Heart right ventricle (tissue), 16 donors: ENCODE measurements at regions not wholly inside any gene's neighbourhood (a gene's known extent, or its start where the extent isn't known, plus 50 kb on each side); places are given as distances from the start of the nearest gene placed in this dataset.

Source experiments
- ATAC-seq, 8 donors: fragments of 200-7000 bp; cut with Tn5 transposase; one replicate each; pipeline ENCODE4 v1.9.1; 2020; ENCODE audit warnings: mild to moderate bottlenecking in 8 of 8, moderate library complexity in 8 of 8, moderate number of reproducible peaks in 1 of 8
- DNase-seq, 2 donors: peaks; one replicate each; pipeline ENCODE4 v3.0.0-alpha.2; 2020
- H3K27ac ChIP-seq, 10 donors: fragments of 200-600 bp; sonication (generic) in 2 of 10; one replicate each; pipeline versions ENCODE4 v1.5.0 to v1.8.0; 2020 to 2022; ENCODE audit warnings: mild to moderate bottlenecking in 3 of 10
- H3K27me3 ChIP-seq, 7 donors: fragments of 200-600 bp; one replicate each; pipeline ENCODE4 v1.8.0; 2021 to 2022; ENCODE audit warnings: mild to moderate bottlenecking in 2 of 7
- H3K36me3 ChIP-seq, 9 donors: fragments of 200-600 bp; sonication (generic) in 1 of 9; one replicate each; pipeline versions ENCODE4 v1.5.0 to v1.8.0; 2020 to 2022; ENCODE audit warnings: mild to moderate bottlenecking in 2 of 9
- H3K4me1 ChIP-seq, 9 donors: fragments of 200-600 bp; sonication (generic) in 1 of 9; one replicate each; pipeline versions ENCODE4 v1.5.0 to v1.8.0; 2020 to 2022; ENCODE audit warnings: mild to moderate bottlenecking in 4 of 9
- H3K4me3 ChIP-seq, 10 donors: fragments of 200-600 bp; sonication (generic) in 2 of 10; one replicate each; pipeline versions ENCODE4 v1.5.0 to v1.8.0; 2020 to 2022; ENCODE audit warnings: mild to moderate bottlenecking in 7 of 10, moderate library complexity in 2 of 10
- H3K9me3 ChIP-seq, 11 donors: fragments of 200-600 bp in 10 of 11; sonication (generic) in 2 of 11; one replicate each; pipeline versions ENCODE4 v1.5.0 to v1.8.0; 2013 to 2022; ENCODE audit warnings: mild to moderate bottlenecking in 2 of 11, control low read depth in 1 of 11, moderate library complexity in 1 of 11
- WGBS, 2 donors: extraction: QIAGEN DNeasy Blood & Tissue Kit; methylation state at CpG; one replicate each; pipeline ENCODE4 v1.1.7; 2013; ENCODE audit warnings: inconsistent platforms in 1 of 2; 5-methylcytosine and 5-hydroxymethylcytosine counted together
- intact Hi-C, 10 donors: fragments of 100-400 bp; cut with DNase I; formaldehyde crosslinking; loops; one replicate each; pipeline versions ENCODE4 v1.11.1 to v1.14.2; 2022
- TF ChIP-seq, protein P1 (sequence below), 9 donors: fragments of 200-600 bp; sonication (generic) in 2 of 9; IDR thresholded peaks; one replicate each; pipeline versions ENCODE4 v1.5.0 to v1.8.0; 2021 to 2022; ENCODE audit warnings: antibody characterized with exemption in 9 of 9, mild to moderate bottlenecking in 5 of 9, moderate library complexity in 1 of 9
- donor health status: Arrhythmogenic right ventricular cardiomyopathy.
- donor health status: ischemic (EF 13 %, LVEDD 7.1; RV severe dilation, severe dysfunction).
- donor health status: healthy with polysubstance abuse.
- donor health status: DM: no; HTN: yes; CAD: no.
- donor health status: DM: no; HTN: no; CAD: no.
- donor health status: ischemic (EF 25% LVEDD 6.9; RV normal size, moderate dysfunction).
- donor health status: ischemic (EF 25% LVEDD 5.7; RV mildly dilated, moderate dysfunction).
- donor health status: healthy.
- donor health status: DM: yes; HTN: yes; CAD: no.
- donor health status: Ischemic cardiomyopathy.
- donor health status: ischemic (EF 35%, LVEDD 5.7; RV mildly dilated, moderate dysfunction).
- donor health status: nonischemic (EF 11% LVEDD 7.7; RV severe dilation, severe dysfunction).
- donor health status: DM: yes; HTN: yes; CAD: no.
- donor health status: PGD.
- donor health status: ischemic (EF 29% LVEDD 5.4; RV normal size, mild dysfunction).
- donor health status: nonischemic (EF 23%, LVEDD 6.1; RV moderate dilation, normal function).

DNA sequence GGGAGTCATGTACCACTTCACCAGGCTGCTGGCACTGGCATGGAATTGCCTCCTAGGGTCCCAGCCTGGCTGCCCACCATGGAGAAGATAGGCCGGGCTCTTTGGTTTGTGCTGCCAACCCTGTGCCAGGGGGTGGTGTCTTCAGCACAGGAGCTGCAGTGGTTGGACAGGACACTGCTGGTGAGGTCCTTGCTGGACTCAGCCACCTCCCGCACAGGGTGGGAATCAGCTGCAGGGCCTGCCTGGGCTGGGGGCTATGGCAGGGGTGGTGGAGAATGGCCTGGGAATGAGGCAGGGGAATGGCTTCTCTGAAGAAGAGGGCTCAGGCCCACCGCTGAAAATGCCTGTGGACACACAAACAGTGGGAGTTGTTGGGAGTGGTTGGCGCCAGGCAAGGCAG lies 70.6 kb upstream of the CAPRIN2 start:
- no peak for ATAC-seq
- TF ChIP-seq, protein P1, sequence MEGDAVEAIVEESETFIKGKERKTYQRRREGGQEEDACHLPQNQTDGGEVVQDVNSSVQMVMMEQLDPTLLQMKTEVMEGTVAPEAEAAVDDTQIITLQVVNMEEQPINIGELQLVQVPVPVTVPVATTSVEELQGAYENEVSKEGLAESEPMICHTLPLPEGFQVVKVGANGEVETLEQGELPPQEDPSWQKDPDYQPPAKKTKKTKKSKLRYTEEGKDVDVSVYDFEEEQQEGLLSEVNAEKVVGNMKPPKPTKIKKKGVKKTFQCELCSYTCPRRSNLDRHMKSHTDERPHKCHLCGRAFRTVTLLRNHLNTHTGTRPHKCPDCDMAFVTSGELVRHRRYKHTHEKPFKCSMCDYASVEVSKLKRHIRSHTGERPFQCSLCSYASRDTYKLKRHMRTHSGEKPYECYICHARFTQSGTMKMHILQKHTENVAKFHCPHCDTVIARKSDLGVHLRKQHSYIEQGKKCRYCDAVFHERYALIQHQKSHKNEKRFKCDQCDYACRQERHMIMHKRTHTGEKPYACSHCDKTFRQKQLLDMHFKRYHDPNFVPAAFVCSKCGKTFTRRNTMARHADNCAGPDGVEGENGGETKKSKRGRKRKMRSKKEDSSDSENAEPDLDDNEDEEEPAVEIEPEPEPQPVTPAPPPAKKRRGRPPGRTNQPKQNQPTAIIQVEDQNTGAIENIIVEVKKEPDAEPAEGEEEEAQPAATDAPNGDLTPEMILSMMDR (IDR thresholded peaks at IDR 0.05): no peak
- H3K4me3 ChIP-seq: no peak overlapping the region
- WGBS, 2 donors: 66 to 90% methylated on average over 4 of the region's 4 CpGs
- H3K27ac ChIP-seq: no peak overlapping the region
- H3K27me3 ChIP-seq: peaks cover 0 to 23% (median 0%) of the 10 kb centered on the region in 7 donors
- H3K4me1 ChIP-seq: peaks cover 0 to 23% (median 7%) of the 10 kb centered on the region in 9 donors
- H3K36me3 ChIP-seq: no peaks in the 10 kb centered on the region
- intact Hi-C loops: loop anchor here in 1 of 10 donors (10.0 kb wide), 1 partner anchor 1281 kb away; no protein-coding TSS in a partner anchor
- no peaks in the 10 kb centered on the region for H3K9me3 ChIP-seq
- no peak for DNase-seq

GRCh38 chr12:30824311-30824710 lies 69.6 kb upstream of the CAPRIN2 start:
- ATAC-seq (no peak), DNase-seq (no peak)
- intact Hi-C loops: loop anchor here in 1 of 10 donors (10.0 kb wide), 1 partner anchor 1280 kb away; no protein-coding TSS in a partner anchor
- peaks cover 0 to 23% (median 7%) of the 10 kb centered on the region in 9 donors for H3K4me1 ChIP-seq
- H3K36me3 ChIP-seq: no peaks in the 10 kb centered on the region
- TF ChIP-seq, protein P1 (IDR thresholded peaks at IDR 0.05): no peak
- no peak overlapping the region for H3K4me3 ChIP-seq
- no peak overlapping the region for H3K27ac ChIP-seq
- no peaks in the 10 kb centered on the region for H3K9me3 ChIP-seq
- WGBS, 2 donors: 94 to 96% methylated on average over 5 of the region's 5 CpGs
- H3K27me3 ChIP-seq: peaks cover 0 to 23% (median 0%) of the 10 kb centered on the region in 7 donors

GRCh38 chr12:30823764-30824163 lies 69.0 kb upstream of the CAPRIN2 start:
- ATAC-seq: no peak
- Histone ChIP-seq H3K36me3 (no peaks in the 10 kb centered on the region), H3K4me1 (peaks cover 0 to 23% (median 7%) of the 10 kb centered on the region in 9 donors), H3K4me3 (no peak overlapping the region), H3K9me3 (no peaks in the 10 kb centered on the region), H3K27ac (peak overlapping the region in 1 of 10 donors; percentile 88), H3K27me3 (peaks cover 0 to 23% (median 0%) of the 10 kb centered on the region in 7 donors)
- WGBS, 2 donors: 86 to 90% methylated on average over 13 of the region's 13 CpGs
- intact Hi-C loops: loop anchor here in 1 of 10 donors (10.0 kb wide), 1 partner anchor 1279 kb away; no protein-coding TSS in a partner anchor
- no peak for DNase-seq
- TF ChIP-seq, protein P1 (IDR thresholded peaks at IDR 0.05): no peak

GRCh38 chr12:30823156-30823699 lies 68.5 kb upstream of the CAPRIN2 start:
- H3K27ac ChIP-seq: peak overlapping the region in 9 of 10 donors; percentile 33 to 88 (median 83)
- TF ChIP-seq, protein P1 (IDR thresholded peaks at IDR 0.05): peak in 8 of 9 donors; percentile 7 to 54 (median 36)
- WGBS, 2 donors: 42% methylated on average over 32 of the region's 32 CpGs
- intact Hi-C loops: loop anchor here in 1 of 10 donors (10.0 kb wide), 1 partner anchor 1278 kb away; no protein-coding TSS in a partner anchor
- H3K4me3 ChIP-seq: peak overlapping the region in 9 of 10 donors; percentile 35 to 71 (median 62)
- DNase-seq: peak; percentile 35 to 48
- no peaks in the 10 kb centered on the region for H3K9me3 ChIP-seq
- H3K27me3 ChIP-seq: peaks cover 0 to 23% (median 0%) of the 10 kb centered on the region in 7 donors
- peak; percentile 54 to 86 (median 82) for ATAC-seq
- H3K4me1 ChIP-seq: peaks cover 0 to 23% (median 7%) of the 10 kb centered on the region in 9 donors
- H3K36me3 ChIP-seq: no peaks in the 10 kb centered on the region
